ENCODE measurements at regions not wholly inside any gene's neighbourhood (a gene's known extent, or its start where the extent isn't known, plus 50 kb on each side); places are given as distances from the start of the nearest gene placed in this dataset.

DNA sequence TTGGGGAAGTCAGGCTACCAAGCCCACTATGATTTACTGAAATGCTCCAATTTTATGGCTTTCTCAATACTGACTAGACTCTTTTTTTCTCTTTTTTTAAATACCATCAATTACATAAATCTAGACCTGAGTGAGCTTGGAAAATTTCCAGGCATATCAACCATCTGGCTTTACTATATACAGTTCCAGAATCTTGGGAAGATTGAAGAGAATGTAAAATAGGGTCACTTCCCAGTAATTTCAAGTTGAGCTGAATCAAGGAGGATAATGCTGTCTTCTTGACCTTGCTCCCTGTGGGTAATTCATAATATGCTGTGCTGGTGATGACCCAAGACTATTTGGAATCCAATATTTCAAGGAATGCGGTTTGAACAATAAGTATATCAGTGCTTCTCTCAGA, 108.1 kb downstream of the MAP3K21 start:
- Mint-ChIP-seq H3K9me3 (ENCODE audit: insufficient read depth) (no peaks in the 10 kb centered on the region), H3K4me3 (no peak overlapping the region), H3K36me3 (ENCODE audit: low read depth) (no peaks in the 10 kb centered on the region), H3K4me1 (ENCODE audit: low read depth) (no peaks in the 10 kb centered on the region), H3K27me3 (ENCODE audit: low read depth) (peaks cover 1% of the 10 kb centered on the region), H3K27ac (no peak overlapping the region)
- ATAC-seq (no peak), DNase-seq (no peak)
- CTCF ChIA-PET, result no interaction called here
- POLR2A ChIA-PET, result no interaction called here

DNA sequence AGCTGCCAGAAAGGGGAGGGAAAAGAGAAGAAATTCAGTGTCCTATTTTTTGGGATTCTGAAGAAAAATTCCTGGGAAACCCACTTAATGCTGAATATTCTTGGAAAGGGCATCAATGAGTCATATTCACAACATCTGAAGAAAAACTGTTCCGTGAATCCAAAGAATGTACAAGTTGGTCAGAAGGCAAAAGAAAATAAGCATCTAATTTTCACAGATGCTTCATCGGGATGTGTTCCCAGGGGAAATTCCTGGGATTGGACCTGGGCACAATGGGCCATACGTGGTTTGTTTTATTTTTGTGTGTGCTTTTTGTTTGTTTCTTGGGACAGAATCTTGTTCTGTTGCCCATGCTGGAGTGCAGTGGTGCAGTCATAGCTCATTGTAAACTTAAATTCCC, 112.2 kb downstream of the MAP3K21 start:
- no peaks in the 10 kb centered on the region for H3K9me3 Mint-ChIP-seq (ENCODE audit: insufficient read depth)
- POLR2A ChIA-PET, result no interaction called here
- no peak overlapping the region for H3K27ac Mint-ChIP-seq
- no peaks in the 10 kb centered on the region for H3K36me3 Mint-ChIP-seq (ENCODE audit: low read depth)
- H3K4me1 Mint-ChIP-seq (ENCODE audit: low read depth), result no peaks in the 10 kb centered on the region
- ATAC-seq (no peak), DNase-seq (no peak)
- CTCF ChIA-PET, result interaction anchor here (0.6 to 2.4 kb wide), 4 partner anchors 75 to 627 kb away, joined by 3 to 15 read pairs (median 3); no protein-coding TSS in a partner anchor
- no peak overlapping the region for H3K4me3 Mint-ChIP-seq
- H3K27me3 Mint-ChIP-seq (ENCODE audit: low read depth), result peaks cover 3% of the 10 kb centered on the region

DNA sequence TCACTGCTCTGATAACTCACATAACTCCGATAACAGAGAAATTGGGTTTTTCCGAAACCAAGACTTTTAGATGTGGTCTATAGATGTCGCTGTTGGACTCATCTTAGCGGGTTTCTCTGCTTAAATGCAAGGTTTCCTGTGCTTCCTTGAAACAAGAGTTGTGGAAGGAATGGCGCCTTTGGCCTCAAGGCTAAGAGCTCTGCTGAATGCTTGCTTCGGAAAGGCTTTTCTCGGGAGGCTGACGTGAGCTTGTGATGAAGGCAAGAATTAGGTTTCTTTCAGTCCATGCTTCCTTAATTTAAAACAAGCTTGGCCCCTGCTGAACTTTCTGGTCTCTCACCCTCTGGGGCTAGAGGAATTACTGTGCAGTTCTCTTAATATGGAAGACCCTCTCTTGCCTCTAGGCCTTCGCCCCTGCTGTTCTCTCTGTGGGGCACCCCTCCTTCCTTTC, 113.5 kb downstream of the MAP3K21 start:
- peaks cover 3% of the 10 kb centered on the region for H3K27me3 Mint-ChIP-seq (ENCODE audit: low read depth)
- no peaks in the 10 kb centered on the region for H3K4me1 Mint-ChIP-seq (ENCODE audit: low read depth)
- no peaks in the 10 kb centered on the region for H3K36me3 Mint-ChIP-seq (ENCODE audit: low read depth)
- H3K27ac Mint-ChIP-seq, result no peak overlapping the region
- no peak overlapping the region for H3K4me3 Mint-ChIP-seq
- ChIA-PET POLR2A (no interaction called here), CTCF (interaction anchor here (0.6 to 2.4 kb wide), 25 partner anchors 9 to 640 kb away, joined by 3 to 15 read pairs (median 3); no protein-coding TSS in a partner anchor)
- DNase-seq, result peak; percentile 22
- no peaks in the 10 kb centered on the region for H3K9me3 Mint-ChIP-seq (ENCODE audit: insufficient read depth)
- ATAC-seq, result no peak

DNA sequence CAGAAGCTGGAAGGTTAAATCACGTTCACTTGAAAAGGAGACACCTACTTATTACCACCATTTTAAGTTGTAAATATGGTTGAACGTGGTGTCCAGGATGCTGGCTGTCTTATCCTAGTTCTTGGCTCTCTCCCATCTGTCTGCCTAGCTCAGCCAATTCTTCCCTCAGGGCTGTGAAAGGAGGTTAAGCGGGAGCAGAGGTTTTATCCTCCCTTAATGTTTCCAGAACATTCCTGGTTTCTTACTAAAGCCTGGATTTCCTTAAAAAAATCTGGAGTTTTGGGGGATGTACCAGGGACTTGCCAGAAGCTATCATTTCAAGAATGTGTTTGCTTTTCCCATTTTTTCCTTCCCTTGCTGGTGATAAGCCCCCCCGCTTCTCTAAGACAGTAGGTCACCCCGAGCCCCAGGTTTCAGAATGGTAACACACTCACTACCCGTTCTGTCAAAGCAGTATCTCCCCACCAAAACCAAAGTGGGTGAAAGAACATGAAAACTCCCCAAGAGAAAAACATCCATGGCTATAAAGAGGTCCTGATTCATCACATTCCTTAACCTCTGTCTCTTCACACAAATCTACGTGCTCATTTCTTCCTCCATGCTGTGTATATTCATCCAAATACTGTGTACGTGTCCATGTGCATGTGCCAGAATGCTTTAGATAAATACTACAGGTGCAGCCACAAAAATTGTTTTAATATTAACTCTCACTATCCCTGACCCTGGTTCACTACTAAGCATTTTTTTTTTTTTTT, 114.7 kb downstream of the MAP3K21 start:
- no peak for DNase-seq
- H3K27ac Mint-ChIP-seq, result no peak overlapping the region
- no peak for ATAC-seq
- H3K27me3 Mint-ChIP-seq (ENCODE audit: low read depth), result peaks cover 2% of the 10 kb centered on the region
- no peak overlapping the region for H3K4me3 Mint-ChIP-seq
- ChIA-PET CTCF (interaction anchor here (0.7 to 2.4 kb wide), 10 partner anchors 14 to 627 kb away, joined by 3 to 15 read pairs (median 3); no protein-coding TSS in a partner anchor), POLR2A (no interaction called here)
- no peaks in the 10 kb centered on the region for H3K36me3 Mint-ChIP-seq (ENCODE audit: low read depth)
- no peaks in the 10 kb centered on the region for H3K9me3 Mint-ChIP-seq (ENCODE audit: insufficient read depth)
- no peaks in the 10 kb centered on the region for H3K4me1 Mint-ChIP-seq (ENCODE audit: low read depth)

DNA sequence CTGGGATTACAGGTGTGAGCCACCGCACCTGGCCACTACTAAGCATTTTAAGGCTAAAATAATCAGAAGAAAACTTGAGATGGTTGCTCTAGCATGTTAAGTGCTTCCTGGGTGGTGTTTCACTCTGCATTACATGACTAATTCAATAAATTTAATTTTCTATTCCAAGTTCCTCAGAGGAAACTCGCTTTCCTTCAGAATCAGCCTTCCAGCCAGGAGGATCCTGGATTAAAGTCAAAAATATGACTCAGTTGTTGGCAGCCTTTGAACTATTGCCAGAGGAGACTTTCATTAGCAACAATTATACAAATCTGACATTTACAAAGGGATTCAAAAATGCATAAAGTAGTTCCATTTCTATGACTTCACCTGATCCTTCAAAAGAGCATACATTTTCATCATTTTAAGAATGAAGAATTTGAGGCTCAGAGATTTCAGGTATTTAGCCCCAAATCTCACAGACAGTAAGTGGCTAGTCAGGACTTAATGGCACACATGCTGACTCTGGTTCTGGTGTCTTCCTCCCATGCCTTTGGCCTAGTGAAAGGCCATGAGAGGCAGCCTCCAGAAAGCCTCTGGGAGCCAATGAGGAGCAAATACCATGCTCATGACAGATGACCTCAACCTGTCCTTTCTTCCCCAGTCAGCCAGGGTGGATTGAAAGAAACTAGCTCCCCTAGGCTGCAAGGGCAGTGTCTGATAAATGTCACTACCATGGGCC, 115.7 kb downstream of the MAP3K21 start:
- H3K4me1 Mint-ChIP-seq (ENCODE audit: low read depth), result no peaks in the 10 kb centered on the region
- no peak for ATAC-seq

DNA sequence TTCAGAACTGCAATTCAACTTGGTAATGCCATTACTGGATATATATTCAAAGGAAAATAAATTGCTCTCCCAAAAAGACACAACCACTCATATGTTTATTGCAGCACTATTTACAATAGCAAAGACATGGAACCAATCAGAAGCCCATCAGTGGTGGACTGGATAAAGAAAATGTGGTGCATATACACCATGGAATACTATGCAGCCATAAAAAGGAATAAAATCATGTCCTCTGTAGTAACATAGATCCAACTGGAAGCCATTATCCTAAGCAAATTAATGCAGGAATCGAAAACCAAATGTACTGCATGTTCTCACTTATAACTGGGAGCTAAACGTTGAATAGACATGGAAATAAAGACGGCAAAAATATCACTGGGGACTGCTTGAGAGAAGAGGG, 117.0 kb downstream of the MAP3K21 start:
- CTCF ChIA-PET, result no interaction called here

More for the DNA sequence above, 115.7 kb downstream of the MAP3K21 start:
- no peaks in the 10 kb centered on the region for H3K9me3 Mint-ChIP-seq (ENCODE audit: insufficient read depth)
- no peaks in the 10 kb centered on the region for H3K36me3 Mint-ChIP-seq (ENCODE audit: low read depth)
- no peak overlapping the region for H3K4me3 Mint-ChIP-seq
- ChIA-PET CTCF (no interaction called here), POLR2A (no interaction called here)
- peaks cover 2% of the 10 kb centered on the region for H3K27me3 Mint-ChIP-seq (ENCODE audit: low read depth)
- DNase-seq, result no peak
- no peak overlapping the region for H3K27ac Mint-ChIP-seq

DNA sequence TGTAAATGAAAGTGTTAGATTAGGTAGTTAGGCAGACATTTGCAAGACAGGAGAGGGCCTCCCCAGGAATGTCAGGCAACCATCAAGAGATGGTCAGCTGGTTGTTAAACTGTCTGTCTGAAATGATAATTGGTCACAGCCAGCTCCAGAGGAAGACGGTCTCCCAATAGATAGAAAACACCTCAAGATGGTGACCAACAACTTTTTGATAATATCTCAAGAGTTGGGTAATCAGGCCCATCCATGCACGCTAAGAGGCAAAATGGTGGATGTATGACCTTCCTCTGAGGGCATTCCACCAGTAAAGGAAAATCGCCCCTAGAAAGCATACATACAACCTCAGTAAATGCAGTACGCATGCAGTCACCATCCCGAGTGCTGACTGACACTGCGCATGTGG, 118.2 kb downstream of the MAP3K21 start:
- Mint-ChIP-seq H3K36me3 (ENCODE audit: low read depth) (no peaks in the 10 kb centered on the region), H3K27me3 (ENCODE audit: low read depth) (peaks cover 2% of the 10 kb centered on the region), H3K4me1 (ENCODE audit: low read depth) (no peaks in the 10 kb centered on the region), H3K4me3 (no peak overlapping the region), H3K27ac (no peak overlapping the region), H3K9me3 (ENCODE audit: insufficient read depth) (no peaks in the 10 kb centered on the region)
- ChIA-PET POLR2A (no interaction called here), CTCF (no interaction called here)
- no peak for DNase-seq
- no peak for ATAC-seq

More for the DNA sequence above, 117.0 kb downstream of the MAP3K21 start:
- ATAC-seq (no peak), DNase-seq (no peak)
- Mint-ChIP-seq H3K4me1 (ENCODE audit: low read depth) (no peaks in the 10 kb centered on the region), H3K27me3 (ENCODE audit: low read depth) (peaks cover 2% of the 10 kb centered on the region), H3K27ac (no peak overlapping the region), H3K4me3 (no peak overlapping the region), H3K36me3 (ENCODE audit: low read depth) (no peaks in the 10 kb centered on the region), H3K9me3 (ENCODE audit: insufficient read depth) (no peaks in the 10 kb centered on the region)
- POLR2A ChIA-PET, result interaction anchor here (0.6 kb wide), 1 partner anchor 82 kb away, joined by 3 read pairs; no protein-coding TSS in a partner anchor

DNA sequence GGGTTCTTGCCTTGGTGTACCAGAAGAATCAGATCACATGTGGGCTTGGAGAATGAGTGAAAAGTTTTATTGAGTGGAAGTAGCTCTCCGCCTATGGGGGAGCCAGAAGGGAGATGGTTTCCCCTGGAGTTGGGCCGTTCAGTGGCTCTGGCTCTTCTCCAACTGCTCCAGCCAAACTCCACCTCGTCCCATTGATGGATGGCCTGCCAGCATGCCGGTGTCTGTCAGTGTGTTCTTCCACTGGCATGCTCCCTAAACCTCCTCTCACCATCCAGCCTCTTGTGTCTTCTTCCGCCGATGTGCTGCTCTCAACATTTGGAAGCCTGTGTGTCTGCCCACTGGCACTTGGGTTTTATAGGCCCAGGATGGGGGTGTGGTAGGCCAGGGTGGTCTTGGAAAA, 119.4 kb downstream of the MAP3K21 start:
- no peak for DNase-seq
- Mint-ChIP-seq H3K27me3 (ENCODE audit: low read depth) (peaks cover 2% of the 10 kb centered on the region), H3K27ac (no peak overlapping the region), H3K4me1 (ENCODE audit: low read depth) (no peaks in the 10 kb centered on the region), H3K4me3 (no peak overlapping the region), H3K36me3 (ENCODE audit: low read depth) (no peaks in the 10 kb centered on the region), H3K9me3 (ENCODE audit: insufficient read depth) (no peaks in the 10 kb centered on the region)
- ChIA-PET POLR2A (no interaction called here), CTCF (no interaction called here)
- no peak for ATAC-seq

DNA sequence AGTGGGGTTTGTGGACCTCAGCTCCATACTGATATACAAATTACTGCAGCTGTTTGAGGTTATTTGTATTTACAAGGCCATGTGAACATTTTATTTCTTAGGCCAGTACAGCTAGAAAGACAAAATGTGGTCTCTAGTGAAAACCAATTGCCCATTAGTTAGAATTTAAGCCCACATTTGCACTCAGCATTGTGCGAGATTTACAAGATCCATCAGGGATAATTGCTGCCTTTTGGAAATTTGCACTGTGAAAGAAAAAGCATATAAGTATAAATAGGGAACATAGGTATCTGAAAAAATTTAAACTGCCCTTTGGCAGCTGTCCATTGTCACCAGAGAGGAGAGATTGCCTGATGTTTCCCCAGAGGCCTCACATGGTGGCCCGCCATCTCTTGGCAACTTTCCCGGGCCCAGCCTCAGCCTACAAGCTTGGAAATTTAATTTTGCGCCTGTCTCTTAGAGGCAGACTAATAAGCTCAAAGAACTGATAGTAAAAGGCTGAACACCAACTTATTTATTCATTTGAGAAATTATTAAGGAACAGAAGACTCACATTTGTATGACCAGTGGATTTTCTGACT, 120.7 kb downstream of the MAP3K21 start:
- ATAC-seq (no peak), DNase-seq (no peak)
- ChIA-PET CTCF (no interaction called here), POLR2A (no interaction called here)
- Mint-ChIP-seq H3K27me3 (ENCODE audit: low read depth) (peaks cover 2% of the 10 kb centered on the region), H3K36me3 (ENCODE audit: low read depth) (no peaks in the 10 kb centered on the region), H3K9me3 (ENCODE audit: insufficient read depth) (no peaks in the 10 kb centered on the region), H3K4me3 (no peak overlapping the region), H3K27ac (no peak overlapping the region), H3K4me1 (ENCODE audit: low read depth) (no peaks in the 10 kb centered on the region)

DNA sequence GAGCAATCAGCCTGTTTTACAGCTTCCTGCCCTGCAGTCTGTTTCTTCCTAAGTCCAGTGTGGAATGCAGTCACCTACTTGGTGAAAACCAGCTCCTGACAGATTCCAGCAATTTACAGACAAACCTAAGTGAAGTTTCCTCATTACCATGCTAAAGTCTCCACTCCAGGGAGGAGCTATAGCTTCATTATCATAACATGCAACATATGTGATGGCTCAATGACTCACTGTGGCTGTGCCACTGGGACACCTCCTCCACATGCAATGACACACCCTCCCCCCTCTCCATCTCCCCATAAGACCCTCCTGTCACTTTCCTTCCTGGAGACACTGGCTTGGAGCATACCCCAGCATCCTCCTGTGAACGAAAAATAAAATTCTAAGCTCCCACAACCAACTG, 125.2 kb downstream of the MAP3K21 start:
- CTCF ChIA-PET, result no interaction called here
- Mint-ChIP-seq H3K27ac (no peak overlapping the region), H3K27me3 (ENCODE audit: low read depth) (peaks cover 2% of the 10 kb centered on the region), H3K36me3 (ENCODE audit: low read depth) (no peaks in the 10 kb centered on the region), H3K4me3 (no peak overlapping the region), H3K9me3 (ENCODE audit: insufficient read depth) (no peaks in the 10 kb centered on the region), H3K4me1 (ENCODE audit: low read depth) (no peaks in the 10 kb centered on the region)
- DNase-seq (no peak), ATAC-seq (no peak)
- POLR2A ChIA-PET, result no interaction called here

DNA sequence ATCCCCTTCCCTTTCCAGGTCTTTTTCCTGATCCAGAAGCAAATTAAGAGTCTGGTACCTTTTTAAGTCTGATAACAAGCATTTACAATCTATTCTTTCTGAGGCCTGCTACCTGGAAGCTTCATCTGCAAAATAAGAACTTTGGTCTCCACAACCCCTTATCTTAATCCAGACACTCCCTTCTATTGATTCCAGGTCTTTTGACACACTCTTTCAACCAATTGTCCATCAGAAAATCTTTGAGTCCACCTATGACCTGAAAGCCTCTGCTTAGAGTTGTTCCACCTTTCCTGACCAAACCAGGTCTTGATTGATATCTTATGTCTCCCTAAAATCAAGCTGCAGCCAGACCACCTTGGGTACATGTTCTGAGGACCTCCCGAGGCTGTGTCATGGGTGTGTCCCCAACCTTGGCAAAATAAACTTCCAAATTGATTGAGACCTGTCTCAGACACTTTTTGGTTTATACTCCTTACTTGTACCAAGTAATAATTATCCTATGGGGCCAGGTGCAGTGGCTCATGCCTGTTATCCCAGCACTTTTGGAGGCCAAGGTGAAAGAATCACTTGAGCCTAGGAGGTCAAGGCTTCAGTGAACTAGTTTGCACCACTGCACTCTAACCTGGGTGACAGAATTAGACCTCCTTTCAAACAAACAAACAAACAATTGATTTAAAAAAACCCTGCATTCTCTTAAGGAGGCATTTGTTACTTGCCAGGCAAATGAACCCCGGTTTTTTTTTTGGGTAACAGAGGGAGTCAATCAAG, 126.1 kb downstream of the MAP3K21 start:
- H3K4me3 Mint-ChIP-seq, result no peak overlapping the region
- H3K4me1 Mint-ChIP-seq (ENCODE audit: low read depth), result no peaks in the 10 kb centered on the region
- no peak overlapping the region for H3K27ac Mint-ChIP-seq
- H3K9me3 Mint-ChIP-seq (ENCODE audit: insufficient read depth), result no peaks in the 10 kb centered on the region
- no peak for DNase-seq
- CTCF ChIA-PET, result no interaction called here
- POLR2A ChIA-PET, result no interaction called here
- H3K27me3 Mint-ChIP-seq (ENCODE audit: low read depth), result peaks cover 2% of the 10 kb centered on the region
- ATAC-seq, result no peak
- no peaks in the 10 kb centered on the region for H3K36me3 Mint-ChIP-seq (ENCODE audit: low read depth)

Data from activated CD8-positive, alpha-beta T cell treated with anti-CD3 and anti-CD28 coated beads, Interleukin-2, amount 10 ng/mL, durations not matched to agents 7 days and 5 days (primary cell).